NCI-H82 (cell line): ENCODE measurements at regions not wholly inside any gene's neighbourhood (a gene's known extent, or its start where the extent isn't known, plus 50 kb on each side); places are given as distances from the start of the nearest gene placed in this dataset.

ENCODE experiments used
- DNase-seq: peaks from one replicate; lab custom pipeline; 2025; lab: John Stamatoyannopoulos, UW

GRCh38 chr13:34249546-34250039 lies 431.6 kb downstream of the RFC3 start:
- DNase-seq: no peak

DNA sequence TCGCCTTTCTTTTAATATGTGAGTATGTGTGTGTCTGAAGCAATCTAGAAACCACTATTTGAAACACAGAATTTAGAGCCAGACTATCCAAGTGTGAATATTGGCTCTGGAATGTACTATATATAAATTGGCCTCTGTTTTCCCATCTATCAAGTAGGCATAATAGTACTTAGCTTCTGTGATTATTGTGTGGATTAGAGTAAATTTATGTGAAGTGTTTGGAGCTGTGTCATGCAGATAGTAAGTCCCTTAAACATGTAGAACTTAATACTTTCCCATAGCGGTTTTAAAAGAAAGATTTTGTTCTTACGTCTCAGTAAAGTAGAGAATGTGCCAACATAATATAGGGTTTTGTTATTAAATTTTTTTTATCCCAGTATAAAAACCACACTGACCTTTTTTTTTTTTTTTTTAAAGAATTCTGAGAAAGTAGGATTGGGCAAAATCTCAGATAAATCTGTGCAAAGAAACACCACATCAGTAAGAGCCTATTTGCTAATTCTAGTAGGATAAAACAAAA lies 432.3 kb downstream of the RFC3 start:
- DNase-seq: no peak

DNA sequence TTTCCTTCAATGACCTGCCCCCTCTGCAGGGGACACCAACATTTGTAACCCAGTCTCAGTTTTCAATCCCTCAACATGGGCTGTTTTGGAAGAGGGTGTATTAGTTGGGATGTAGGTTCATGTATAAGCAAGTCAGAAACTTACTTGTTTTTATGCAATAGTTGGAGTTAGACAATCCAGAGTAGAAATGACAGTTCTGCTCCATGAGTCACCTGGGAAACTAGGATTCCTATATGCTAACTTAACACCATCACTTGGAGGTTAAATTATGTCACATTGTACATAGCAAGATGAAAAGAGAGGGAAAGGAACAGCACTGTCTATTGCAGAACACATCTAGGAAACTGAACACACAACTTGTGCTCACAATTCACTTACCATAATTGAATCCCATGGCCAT lies 436.4 kb downstream of the RFC3 start:
- DNase-seq: no peak

- no peak for DNase-seq
Measured at GRCh38 chr13:34255711-34256110, 437.8 kb downstream of the RFC3 start.

DNA sequence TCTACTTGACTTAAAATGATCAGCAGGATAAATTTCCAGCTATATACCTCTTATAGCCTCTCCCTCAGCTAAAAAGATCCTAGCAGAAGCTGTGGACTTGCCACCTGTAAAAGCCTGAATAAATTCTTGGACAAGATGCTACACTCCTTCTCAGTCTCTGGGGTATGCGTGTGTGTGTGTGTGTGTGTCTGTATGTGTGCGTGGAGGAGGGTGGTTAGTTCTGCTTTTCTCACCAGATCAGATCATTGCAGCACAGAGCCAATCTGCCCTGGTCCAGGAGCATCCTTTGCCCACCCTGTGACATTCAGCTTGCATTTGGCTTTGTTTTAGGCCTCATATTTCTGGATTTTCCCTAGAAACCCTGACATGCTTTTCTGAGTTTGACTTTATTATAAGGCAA lies 438.3 kb downstream of the RFC3 start:
- no peak for DNase-seq

DNA sequence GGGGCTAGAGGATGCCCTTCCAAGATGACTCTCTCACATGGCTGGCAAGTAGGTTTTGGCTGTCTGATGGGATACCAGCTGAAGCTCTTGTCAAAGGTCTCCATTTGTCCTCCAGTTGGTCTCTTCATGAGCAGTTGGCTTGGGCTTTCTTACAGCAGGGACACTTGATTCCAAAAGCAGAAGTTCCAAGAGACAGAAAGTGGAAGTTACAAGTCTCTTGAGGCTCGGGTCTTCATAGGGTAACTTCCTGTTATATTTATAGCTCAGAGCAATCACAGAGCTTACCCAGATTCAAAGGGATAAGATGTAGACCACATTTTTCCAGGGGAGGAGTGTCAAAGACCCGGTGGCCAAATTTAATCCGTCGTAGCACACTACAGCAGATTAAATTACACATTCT lies 440.0 kb downstream of the RFC3 start:
- no peak for DNase-seq

- DNase-seq: no peak
Measured at GRCh38 chr13:34258646-34259386, 440.9 kb downstream of the RFC3 start.

GRCh38 chr13:34263681-34264080 lies 445.7 kb downstream of the RFC3 start:
- no peak for DNase-seq

DNA sequence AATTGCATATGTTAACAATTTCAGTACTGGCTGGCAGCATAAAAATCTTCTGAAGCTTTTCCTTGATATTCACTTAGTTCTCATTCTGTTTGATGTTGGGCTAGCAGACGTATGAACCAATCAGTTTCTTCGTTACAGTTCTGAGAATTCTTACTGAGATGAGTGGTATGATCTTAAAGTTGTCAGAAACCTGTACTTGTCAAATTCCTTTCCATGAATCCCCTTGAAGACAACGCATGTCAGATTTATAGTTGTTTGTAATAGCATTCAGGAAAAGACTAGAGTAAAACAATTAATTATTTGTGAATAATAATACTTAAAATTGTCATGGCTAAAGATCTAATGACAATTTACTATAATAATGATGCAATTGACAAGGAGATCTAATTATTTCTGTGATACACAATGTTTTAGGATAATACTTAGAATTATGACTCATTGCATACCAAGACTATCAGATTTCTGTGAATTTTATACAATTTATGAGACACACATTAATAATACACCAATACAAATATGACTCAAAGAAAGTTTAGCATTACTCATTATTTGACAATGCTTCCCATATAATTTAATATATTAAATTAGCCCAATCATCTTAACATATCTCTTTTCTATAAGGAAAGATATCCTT lies 447.2 kb downstream of the RFC3 start:
- no peak for DNase-seq

DNA sequence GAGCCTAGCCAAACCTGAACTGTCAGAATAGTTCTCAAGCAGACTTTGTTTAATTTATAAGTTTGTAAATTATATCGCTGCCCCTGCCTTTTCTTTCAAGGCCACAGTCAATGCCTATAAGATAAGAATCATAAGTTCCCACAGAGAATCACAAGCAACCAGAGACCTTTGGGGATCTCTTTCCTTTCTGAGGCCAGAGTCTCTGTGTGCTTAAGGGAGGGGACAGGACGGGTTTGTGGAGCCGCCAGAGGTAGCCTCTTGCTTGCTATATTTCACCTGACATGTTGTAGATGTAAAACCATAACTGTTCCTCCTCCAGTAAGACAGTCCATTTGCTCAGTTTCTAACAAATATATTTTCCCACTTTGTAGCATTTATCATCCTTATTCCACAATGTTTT lies 458.8 kb downstream of the RFC3 start:
- no peak for DNase-seq

GRCh38 chr13:34277936-34278335 lies 460.0 kb downstream of the RFC3 start:
- DNase-seq: peak; percentile 71

GRCh38 chr13:34278780-34279179 lies 460.8 kb downstream of the RFC3 start:
- no peak for DNase-seq

DNA sequence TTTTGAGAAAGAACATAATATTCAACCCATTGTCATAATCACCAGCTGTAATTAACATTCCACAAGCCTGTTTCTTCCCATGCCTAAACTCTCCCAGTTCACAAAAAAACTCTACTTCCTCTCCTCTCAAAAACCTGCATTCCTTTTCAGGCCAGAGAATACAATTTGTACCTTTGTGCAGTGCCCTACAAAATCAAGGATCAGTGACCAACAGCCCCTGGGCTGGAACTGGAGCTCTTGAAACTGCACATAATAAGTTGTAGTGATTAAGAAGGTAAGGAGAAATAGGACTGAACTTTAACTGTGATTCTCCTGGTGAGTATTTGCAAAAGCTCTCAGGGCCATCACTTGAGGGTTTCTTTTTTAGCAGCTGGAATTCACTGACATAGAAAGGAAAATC lies 472.7 kb downstream of the RFC3 start:
- no peak for DNase-seq

- peak; percentile 41 for DNase-seq
Measured at GRCh38 chr13:34294483-34295129, 476.7 kb downstream of the RFC3 start.

DNA sequence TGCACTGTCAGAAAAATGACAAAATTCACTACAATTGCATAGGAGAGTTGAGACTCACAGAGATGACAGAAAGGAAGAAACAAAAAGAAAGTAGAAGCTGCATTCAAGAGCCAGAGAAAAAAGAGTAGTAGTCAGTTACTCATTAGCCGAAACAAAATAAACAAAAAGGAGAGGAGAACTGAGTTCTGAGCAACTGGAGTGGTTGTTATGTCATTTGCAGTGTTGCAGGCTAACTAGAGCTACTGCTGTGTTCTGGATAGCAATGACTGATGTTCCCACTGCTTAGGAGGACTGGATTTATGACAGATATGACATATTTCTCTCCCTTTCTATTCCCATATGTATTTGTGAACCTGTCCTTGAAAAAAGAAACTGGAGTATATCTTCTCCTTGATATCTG lies 482.6 kb downstream of the RFC3 start:
- DNase-seq: no peak

GRCh38 chr13:34302596-34302995 lies 484.6 kb downstream of the RFC3 start:
- no peak for DNase-seq

DNA sequence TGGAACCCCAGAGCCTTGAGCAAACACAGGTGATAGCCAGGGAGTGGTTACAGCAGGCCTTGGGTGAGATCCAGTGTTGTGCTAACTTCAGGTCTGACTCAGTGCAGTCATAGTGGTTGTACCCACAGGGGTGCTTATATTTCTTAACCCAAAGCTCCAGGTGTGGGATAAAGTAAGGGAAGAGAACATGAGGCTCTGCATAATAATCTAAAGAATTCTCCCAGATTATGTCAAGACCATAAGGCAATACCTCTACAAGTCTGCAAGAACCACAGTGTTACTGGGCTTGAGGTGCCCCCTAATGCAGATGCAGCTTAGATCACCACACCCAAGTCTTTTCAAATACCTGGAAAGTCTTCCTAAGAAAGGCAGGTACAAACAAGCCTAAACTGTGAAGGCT lies 485.4 kb downstream of the RFC3 start:
- no peak for DNase-seq

- peak; percentile 66 for DNase-seq
Measured at GRCh38 chr13:34307607-34308006, 489.7 kb downstream of the RFC3 start.

GRCh38 chr13:34308725-34309124 lies 490.8 kb downstream of the RFC3 start:
- DNase-seq: no peak

- DNase-seq: no peak
Measured at GRCh38 chr13:34310539-34310938, 492.6 kb downstream of the RFC3 start.

GRCh38 chr13:34311251-34311650 lies 493.3 kb downstream of the RFC3 start:
- DNase-seq: no peak

- DNase-seq: no peak
Measured at GRCh38 chr13:34312578-34312977, 494.6 kb downstream of the RFC3 start.

GRCh38 chr13:34320084-34320483 lies 502.1 kb downstream of the RFC3 start:
- DNase-seq: no peak
